ENCODE measurements at regions not wholly inside any gene's neighbourhood (a gene's known extent, or its start where the extent isn't known, plus 50 kb on each side); places are given as distances from the start of the nearest gene placed in this dataset.
A peak's percentile ranks its signal among the peaks of the same experiment; 100 is the strongest.

GRCh38 chr4:74661427-74662201 lies 132.7 kb downstream of the BTC start:
- Histone ChIP-seq H3K27ac (no peak overlapping the region), H3K4me3 (replicated peaks in 1 of 3) (no peak overlapping the region), H3K27me3 (no peaks in the 10 kb centered on the region), H3K4me1 (no peaks in the 10 kb centered on the region), H3K36me3 (no peaks in the 10 kb centered on the region), H3K9me3 (no peaks in the 10 kb centered on the region)
- 86 to 91% methylated on average over 2 of the region's 2 CpGs for WGBS, 2 donors
- DNase-seq: no peak
- TF ChIP-seq POLR2A (IDR thresholded peaks at IDR 0.05): no peak
- no peak for TF ChIP-seq CTCF (IDR thresholded peaks at IDR 0.05)
- intact Hi-C loops (cut with DNase I): no loop called here

- no peaks in the 10 kb centered on the region for H3K4me1 ChIP-seq
- H3K9me3 ChIP-seq: no peaks in the 10 kb centered on the region
- H3K4me3 ChIP-seq (replicated peaks in 1 of 3): no peak overlapping the region
- intact Hi-C loops (cut with DNase I): no loop called here
- H3K27ac ChIP-seq: no peak overlapping the region
- no peak for DNase-seq
- TF ChIP-seq CTCF (IDR thresholded peaks at IDR 0.05) (no peak), POLR2A (IDR thresholded peaks at IDR 0.05) (no peak)
- no peaks in the 10 kb centered on the region for H3K27me3 ChIP-seq
- H3K36me3 ChIP-seq: no peaks in the 10 kb centered on the region
Observed at GRCh38 chr4:74663631-74664030, 130.7 kb downstream of the BTC start.

- Histone ChIP-seq H3K4me3 (replicated peaks in 1 of 3) (no peak overlapping the region), H3K9me3 (no peaks in the 10 kb centered on the region), H3K36me3 (no peaks in the 10 kb centered on the region), H3K4me1 (no peaks in the 10 kb centered on the region), H3K27me3 (no peaks in the 10 kb centered on the region), H3K27ac (no peak overlapping the region)
- intact Hi-C loops (cut with DNase I): no loop called here
- WGBS, 2 donors: 86 to 91% methylated on average over 4 of the region's 4 CpGs
- peak in 1 of 2 donors; percentile 4 for DNase-seq
- no peak for TF ChIP-seq CTCF (IDR thresholded peaks at IDR 0.05)
- no peak for TF ChIP-seq POLR2A (IDR thresholded peaks at IDR 0.05)
Observed at GRCh38 chr4:74665346-74665745, 129.0 kb downstream of the BTC start.

- DNase-seq: no peak
- no peaks in the 10 kb centered on the region for H3K36me3 ChIP-seq
- 91 to 93% methylated on average over 3 of the region's 3 CpGs for WGBS, 2 donors
Observed at GRCh38 chr4:74665876-74666275, 128.4 kb downstream of the BTC start.

More at GRCh38 chr4:74665876-74666275, 128.4 kb downstream of the BTC start:
- Histone ChIP-seq H3K4me1 (no peaks in the 10 kb centered on the region), H3K9me3 (no peaks in the 10 kb centered on the region), H3K4me3 (replicated peaks in 1 of 3) (no peak overlapping the region), H3K27me3 (no peaks in the 10 kb centered on the region), H3K27ac (no peak overlapping the region)
- no peak for TF ChIP-seq CTCF (IDR thresholded peaks at IDR 0.05)
- no peak for TF ChIP-seq POLR2A (IDR thresholded peaks at IDR 0.05)
- intact Hi-C loops (cut with DNase I): no loop called here
